ENCODE measurements at regions not wholly inside any gene's neighbourhood (a gene's known extent, or its start where the extent isn't known, plus 50 kb on each side); places are given as distances from the start of the nearest gene placed in this dataset.

GRCh38 chr13:58919551-58919950, 1244.2 kb downstream of the DIAPH3 start:
- intact Hi-C loops (cut with DNase I; ENCODE audit: low total_unique reads) = no loop called here
- Histone ChIP-seq H3K27me3 (no peaks in the 10 kb centered on the region), H3K9me3 (no peaks in the 10 kb centered on the region), H3K4me3 (no peak overlapping the region), H3K27ac (no peak overlapping the region), H3K4me1 (no peaks in the 10 kb centered on the region), H3K36me3 (no peaks in the 10 kb centered on the region)
- no peak for DNase-seq
- TF ChIP-seq POLR2A (IDR thresholded peaks at IDR 0.05) (no peak), CTCF (IDR thresholded peaks at IDR 0.05) (no peak)

GRCh38 chr13:58921129-58921528, 1242.6 kb downstream of the DIAPH3 start:
- Histone ChIP-seq H3K9me3 (no peaks in the 10 kb centered on the region), H3K27ac (no peak overlapping the region), H3K36me3 (no peaks in the 10 kb centered on the region), H3K4me1 (no peaks in the 10 kb centered on the region), H3K27me3 (no peaks in the 10 kb centered on the region), H3K4me3 (no peak overlapping the region)
- TF ChIP-seq CTCF (IDR thresholded peaks at IDR 0.05) = no peak
- no peak for TF ChIP-seq POLR2A (IDR thresholded peaks at IDR 0.05)
- no peak for DNase-seq
- intact Hi-C loops (cut with DNase I; ENCODE audit: low total_unique reads) = no loop called here

- no peak for TF ChIP-seq CTCF (IDR thresholded peaks at IDR 0.05)
- no peak for TF ChIP-seq POLR2A (IDR thresholded peaks at IDR 0.05)
- intact Hi-C loops (cut with DNase I; ENCODE audit: low total_unique reads) = no loop called here
- H3K4me3 ChIP-seq = no peak overlapping the region
- no peaks in the 10 kb centered on the region for H3K4me1 ChIP-seq
- no peaks in the 10 kb centered on the region for H3K27me3 ChIP-seq
- no peaks in the 10 kb centered on the region for H3K9me3 ChIP-seq
- no peak for DNase-seq
- H3K36me3 ChIP-seq = no peaks in the 10 kb centered on the region
- no peak overlapping the region for H3K27ac ChIP-seq
Measured at GRCh38 chr13:58926858-58927257, 1236.9 kb downstream of the DIAPH3 start.

GRCh38 chr13:58933475-58933874, 1230.3 kb downstream of the DIAPH3 start:
- Histone ChIP-seq H3K4me3 (no peak overlapping the region), H3K4me1 (no peaks in the 10 kb centered on the region), H3K27ac (no peak overlapping the region), H3K36me3 (no peaks in the 10 kb centered on the region), H3K27me3 (no peaks in the 10 kb centered on the region), H3K9me3 (no peaks in the 10 kb centered on the region)
- TF ChIP-seq CTCF (IDR thresholded peaks at IDR 0.05) (no peak), POLR2A (IDR thresholded peaks at IDR 0.05) (no peak)
- intact Hi-C loops (cut with DNase I; ENCODE audit: low total_unique reads) = no loop called here
- no peak for DNase-seq

GRCh38 chr13:58935689-58936088, 1228.0 kb downstream of the DIAPH3 start:
- intact Hi-C loops (cut with DNase I; ENCODE audit: low total_unique reads) = no loop called here
- H3K4me1 ChIP-seq = no peaks in the 10 kb centered on the region

More at GRCh38 chr13:58935689-58936088, 1228.0 kb downstream of the DIAPH3 start:
- DNase-seq = no peak
- no peak overlapping the region for H3K4me3 ChIP-seq
- TF ChIP-seq POLR2A (IDR thresholded peaks at IDR 0.05) = no peak
- no peak for TF ChIP-seq CTCF (IDR thresholded peaks at IDR 0.05)
- no peaks in the 10 kb centered on the region for H3K36me3 ChIP-seq
- H3K27me3 ChIP-seq = no peaks in the 10 kb centered on the region
- H3K9me3 ChIP-seq = no peaks in the 10 kb centered on the region
- no peak overlapping the region for H3K27ac ChIP-seq
